ENCODE measurements at regions not wholly inside any gene's neighbourhood (a gene's known extent, or its start where the extent isn't known, plus 50 kb on each side); places are given as distances from the start of the nearest gene placed in this dataset.
"Not testable (repeated sequence)": the region's sequence is repeated elsewhere in the genome, so short reads cannot be mapped to it uniquely, and the experiment has no call there.

- no peak for DNase-seq (ENCODE audit: low spot score)
Measured at GRCh38 chr1:143604887-143605286, 366.9 kb downstream of the FAM72C start.

- no peak for DNase-seq (ENCODE audit: low spot score)
Measured at GRCh38 chr1:143584508-143584907, 387.3 kb downstream of the FAM72C start.

GRCh38 chr1:143574891-143575520, 396.8 kb downstream of the FAM72C start:
- DNase-seq (ENCODE audit: low spot score), result no peak

- not testable (repeated sequence) for DNase-seq (ENCODE audit: low spot score)
Measured at GRCh38 chr1:143572661-143573060, 399.1 kb downstream of the FAM72C start.

GRCh38 chr1:143563761-143564160, 408.0 kb downstream of the FAM72C start:
- DNase-seq (ENCODE audit: low spot score), result not testable (repeated sequence)

- no peak for DNase-seq (ENCODE audit: low spot score)
Measured at GRCh38 chr1:143553627-143554026, 418.2 kb downstream of the FAM72C start.

GRCh38 chr1:143504703-143505102, 467.1 kb downstream of the FAM72C start:
- DNase-seq (ENCODE audit: low spot score), result not testable (repeated sequence)

GRCh38 chr1:143504080-143504479, 467.7 kb downstream of the FAM72C start:
- not testable (repeated sequence) for DNase-seq (ENCODE audit: low spot score)

GRCh38 chr1:143503048-143503447, 468.7 kb downstream of the FAM72C start:
- DNase-seq (ENCODE audit: low spot score), result not testable (repeated sequence)

GRCh38 chr1:143502038-143502437, 469.7 kb downstream of the FAM72C start:
- DNase-seq (ENCODE audit: low spot score), result not testable (repeated sequence)

- not testable (repeated sequence) for DNase-seq (ENCODE audit: low spot score)
Measured at GRCh38 chr1:143498059-143498749, 473.6 kb downstream of the FAM72C start.

- DNase-seq (ENCODE audit: low spot score), result no peak
Measured at GRCh38 chr1:143497374-143497747, 474.4 kb downstream of the FAM72C start.

- DNase-seq (ENCODE audit: low spot score), result not testable (repeated sequence)
Measured at GRCh38 chr1:143496526-143497373, 475.0 kb downstream of the FAM72C start.

Measured in CD4-positive, alpha-beta T cell treated with Interleukin-2 at 100 ng/mL for 4 hours (primary cell).